Activated CD4-positive, alpha-beta memory T cell treated with anti-CD3 and anti-CD28 coated beads for 36 hours (primary cell): ENCODE measurements at regions not wholly inside any gene's neighbourhood (a gene's known extent, or its start where the extent isn't known, plus 50 kb on each side); places are given as distances from the start of the nearest gene placed in this dataset.

Source experiments
- CTCF ChIA-PET: fragments of 350-600 bp; sonication (Branson Sonifier 250); formaldehyde crosslinking; loops from one replicate; lab custom pipeline; 2021; ENCODE audit warnings: antibody characterized with exemption, inconsistent platforms; lab: Charles Lee
- POLR2A ChIA-PET: fragments of 350-600 bp; sonication (Branson Sonifier 250); formaldehyde crosslinking; loops from one replicate; lab custom pipeline; 2021; ENCODE audit warnings: antibody characterized with exemption; lab: Charles Lee
- DNase-seq: peaks from one replicate; pipeline ENCODE4 v3.0.0-alpha.2; 2020
- H3K27ac Mint-ChIP-seq: one replicate; pipeline ENCODE4 v1.8.0; 2021; ENCODE audit warnings: mixed read lengths
- H3K27me3 Mint-ChIP-seq: one replicate; pipeline ENCODE4 v1.8.0; 2021; ENCODE audit warnings: mixed read lengths
- H3K36me3 Mint-ChIP-seq: one replicate; pipeline ENCODE4 v1.8.0; 2021; ENCODE audit warnings: mixed read lengths
- H3K4me1 Mint-ChIP-seq: one replicate; pipeline ENCODE4 v1.8.0; 2021; ENCODE audit warnings: low read depth, mixed read lengths
- H3K4me3 Mint-ChIP-seq: one replicate; pipeline ENCODE4 v1.8.0; 2021; ENCODE audit warnings: mild to moderate bottlenecking, mixed read lengths
- H3K9me3 Mint-ChIP-seq: one replicate; pipeline ENCODE4 v1.8.0; 2021; ENCODE audit warnings: mixed read lengths
- intact Hi-C: fragments of 100-400 bp; cut with micrococcal nuclease; formaldehyde crosslinking; loops from one replicate; pipeline ENCODE4 v1.15.1; 2023

DNA sequence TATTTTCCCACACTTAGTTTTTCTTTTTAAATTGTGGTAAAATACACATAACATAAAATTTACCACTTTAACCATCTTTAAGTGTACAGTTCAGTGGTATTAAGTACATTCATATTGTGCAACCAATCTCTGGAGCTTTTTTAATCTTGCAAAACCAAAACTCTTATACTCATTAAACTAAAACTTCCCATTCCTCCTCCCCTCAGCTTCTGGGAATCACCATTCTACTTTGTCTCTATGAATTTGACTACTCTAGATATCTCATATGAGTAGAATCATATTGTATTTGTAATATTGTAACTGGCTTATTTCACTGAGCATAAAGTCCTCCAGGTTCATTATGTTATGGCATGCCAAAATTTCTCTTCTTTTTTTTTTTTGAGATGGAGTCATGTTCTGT lies 86.4 kb upstream of the JAZF1 start:
- H3K4me3 Mint-ChIP-seq: no peak overlapping the region
- DNase-seq: no peak
- peaks cover 7% of the 10 kb centered on the region for H3K4me1 Mint-ChIP-seq
- intact Hi-C loops: no loop called here
- no peaks in the 10 kb centered on the region for H3K36me3 Mint-ChIP-seq
- H3K27me3 Mint-ChIP-seq: peaks cover 53% of the 10 kb centered on the region
- H3K27ac Mint-ChIP-seq: no peak overlapping the region
- H3K9me3 Mint-ChIP-seq: no peaks in the 10 kb centered on the region
- CTCF ChIA-PET: no interaction called here
- POLR2A ChIA-PET: interaction anchor here (0.6 kb wide), 1 partner anchor 1304 kb away, joined by 3 read pairs; no protein-coding TSS in a partner anchor

DNA sequence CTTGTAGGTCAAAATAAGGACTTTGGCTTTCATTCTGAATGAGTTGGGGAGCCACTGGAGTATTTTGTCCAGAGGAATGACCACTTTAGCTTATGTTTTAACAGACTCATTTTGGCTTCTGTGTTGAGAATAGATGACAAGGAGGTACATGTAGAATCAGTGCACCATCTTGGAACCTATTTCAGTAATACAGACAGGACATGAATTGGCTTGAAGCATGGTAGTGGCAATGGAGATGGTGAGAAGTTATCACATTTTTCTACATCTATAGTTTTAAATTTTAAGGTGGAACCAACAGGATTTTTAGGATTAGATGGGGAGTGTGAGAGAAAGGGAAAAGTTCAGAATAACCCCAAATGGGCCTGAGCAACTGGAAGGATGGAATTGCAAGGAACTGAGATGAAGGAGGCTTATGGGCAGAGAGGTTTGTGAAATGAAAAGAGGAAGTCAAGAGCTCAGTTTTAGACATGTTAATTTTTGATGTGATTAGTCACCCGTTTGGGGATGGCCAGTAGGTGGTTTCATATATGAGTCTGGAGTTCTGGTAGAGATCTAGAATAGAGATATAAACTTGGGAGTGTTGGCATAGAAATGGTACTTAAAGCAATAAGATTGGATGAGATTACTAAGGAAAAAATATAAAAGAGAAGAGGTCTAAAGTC lies 89.2 kb upstream of the JAZF1 start:
- CTCF ChIA-PET: no interaction called here
- peaks cover 3% of the 10 kb centered on the region for H3K36me3 Mint-ChIP-seq
- H3K27me3 Mint-ChIP-seq: peaks cover 42% of the 10 kb centered on the region
- no peak for DNase-seq
- no peak overlapping the region for H3K4me3 Mint-ChIP-seq
- no peak overlapping the region for H3K27ac Mint-ChIP-seq
- H3K9me3 Mint-ChIP-seq: peaks cover 6% of the 10 kb centered on the region
- POLR2A ChIA-PET: no interaction called here
- H3K4me1 Mint-ChIP-seq: peaks cover 7% of the 10 kb centered on the region
- intact Hi-C loops: no loop called here

DNA sequence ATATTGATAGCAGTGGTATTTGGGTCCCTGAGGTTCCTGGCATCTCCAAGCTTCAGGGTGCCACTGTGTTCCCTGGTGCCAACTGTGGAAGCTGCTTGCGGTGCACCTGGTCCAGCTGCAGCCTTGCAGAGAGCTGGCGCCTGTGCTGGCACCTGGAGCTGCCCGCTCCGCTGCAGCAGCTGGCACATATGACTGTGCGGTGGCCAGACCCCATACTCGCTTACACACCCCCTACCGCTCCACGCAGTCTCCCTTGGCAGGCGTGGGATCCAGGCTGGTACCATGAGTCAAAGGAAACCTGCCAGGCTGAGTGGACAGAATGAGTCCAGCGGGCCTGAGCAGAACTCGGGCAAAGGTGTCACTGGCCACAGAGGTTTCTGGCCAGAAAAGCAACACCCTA lies 89.9 kb upstream of the JAZF1 start:
- no peak overlapping the region for H3K27ac Mint-ChIP-seq
- peaks cover 3% of the 10 kb centered on the region for H3K36me3 Mint-ChIP-seq
- POLR2A ChIA-PET: no interaction called here
- H3K4me1 Mint-ChIP-seq: peaks cover 7% of the 10 kb centered on the region
- no peak overlapping the region for H3K4me3 Mint-ChIP-seq
- peaks cover 6% of the 10 kb centered on the region for H3K9me3 Mint-ChIP-seq
- no peak for DNase-seq
- intact Hi-C loops: no loop called here
- H3K27me3 Mint-ChIP-seq: peaks cover 39% of the 10 kb centered on the region
- CTCF ChIA-PET: no interaction called here

DNA sequence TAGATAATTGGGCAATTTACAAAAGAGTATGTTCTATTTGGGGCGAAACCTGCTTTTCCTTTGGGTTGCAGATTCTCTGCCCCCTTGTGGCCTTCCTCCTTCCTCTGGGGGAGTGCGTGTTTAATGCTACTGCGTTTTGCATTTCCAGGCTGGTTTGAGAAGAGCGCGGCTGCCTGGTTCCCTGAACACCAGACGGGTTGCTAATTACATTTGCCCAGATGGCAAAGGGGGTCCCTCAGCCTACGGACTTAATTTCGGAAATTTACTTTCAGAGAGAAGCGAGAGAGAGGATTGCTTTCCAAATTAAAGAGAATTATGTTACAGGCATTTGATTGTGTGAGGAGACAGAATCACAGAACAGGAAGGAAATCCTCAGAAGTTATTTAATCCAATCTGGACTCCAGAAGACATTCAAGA lies 91.9 kb upstream of the JAZF1 start:
- peaks cover 3% of the 10 kb centered on the region for H3K36me3 Mint-ChIP-seq
- POLR2A ChIA-PET: no interaction called here
- peaks cover 6% of the 10 kb centered on the region for H3K9me3 Mint-ChIP-seq
- intact Hi-C loops: no loop called here
- peaks cover 42% of the 10 kb centered on the region for H3K27me3 Mint-ChIP-seq
- peak; percentile 23 for DNase-seq
- CTCF ChIA-PET: no interaction called here
- no peak overlapping the region for H3K27ac Mint-ChIP-seq
- peaks cover 7% of the 10 kb centered on the region for H3K4me1 Mint-ChIP-seq
- no peak overlapping the region for H3K4me3 Mint-ChIP-seq

DNA sequence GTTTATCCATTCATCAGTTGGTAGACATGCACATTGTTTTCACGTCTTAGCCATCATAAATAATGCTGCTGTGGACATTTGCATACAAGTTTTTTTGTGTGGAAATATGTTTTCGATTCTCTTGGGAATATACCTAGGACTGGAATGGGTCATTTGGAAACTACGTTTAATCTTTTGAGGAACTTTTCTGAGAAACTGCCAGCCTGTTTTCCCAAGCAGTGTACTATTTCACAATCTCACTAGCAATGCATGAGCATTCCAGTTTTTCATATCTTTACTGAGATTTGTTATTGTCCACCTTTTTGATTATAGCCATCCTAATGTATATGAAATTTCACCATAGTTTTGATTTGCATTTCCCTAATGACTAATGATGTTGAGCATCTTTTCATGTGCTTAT lies 95.7 kb upstream of the JAZF1 start:
- H3K4me1 Mint-ChIP-seq: no peaks in the 10 kb centered on the region
- POLR2A ChIA-PET: no interaction called here
- peaks cover 34% of the 10 kb centered on the region for H3K27me3 Mint-ChIP-seq
- peaks cover 3% of the 10 kb centered on the region for H3K36me3 Mint-ChIP-seq
- intact Hi-C loops: no loop called here
- DNase-seq: no peak
- peaks cover 6% of the 10 kb centered on the region for H3K9me3 Mint-ChIP-seq
- no peak overlapping the region for H3K4me3 Mint-ChIP-seq
- CTCF ChIA-PET: no interaction called here
- no peak overlapping the region for H3K27ac Mint-ChIP-seq

DNA sequence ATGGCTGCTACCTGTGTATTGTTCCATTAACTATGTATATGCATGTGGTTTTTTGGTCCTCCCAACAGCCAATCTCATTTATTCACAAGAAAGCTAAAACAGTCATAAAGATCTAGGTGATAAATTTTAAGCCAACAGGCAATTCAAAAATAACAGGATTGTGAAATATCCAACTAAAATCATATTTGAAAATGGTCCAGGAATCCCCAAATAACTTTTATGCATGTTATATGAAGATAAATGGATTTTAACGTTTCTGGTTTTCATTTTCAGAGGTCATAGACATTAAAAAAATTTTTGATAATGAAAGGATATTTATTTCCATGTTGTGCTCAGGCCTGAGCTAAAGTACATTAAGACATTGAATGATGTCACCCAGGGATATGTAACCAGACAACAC lies 96.8 kb upstream of the JAZF1 start:
- DNase-seq: no peak
- Mint-ChIP-seq H3K36me3 (peaks cover 3% of the 10 kb centered on the region), H3K4me1 (no peaks in the 10 kb centered on the region), H3K9me3 (peaks cover 6% of the 10 kb centered on the region), H3K27ac (no peak overlapping the region), H3K4me3 (no peak overlapping the region), H3K27me3 (peaks cover 33% of the 10 kb centered on the region)
- intact Hi-C loops: no loop called here
- ChIA-PET CTCF (no interaction called here), POLR2A (no interaction called here)

DNA sequence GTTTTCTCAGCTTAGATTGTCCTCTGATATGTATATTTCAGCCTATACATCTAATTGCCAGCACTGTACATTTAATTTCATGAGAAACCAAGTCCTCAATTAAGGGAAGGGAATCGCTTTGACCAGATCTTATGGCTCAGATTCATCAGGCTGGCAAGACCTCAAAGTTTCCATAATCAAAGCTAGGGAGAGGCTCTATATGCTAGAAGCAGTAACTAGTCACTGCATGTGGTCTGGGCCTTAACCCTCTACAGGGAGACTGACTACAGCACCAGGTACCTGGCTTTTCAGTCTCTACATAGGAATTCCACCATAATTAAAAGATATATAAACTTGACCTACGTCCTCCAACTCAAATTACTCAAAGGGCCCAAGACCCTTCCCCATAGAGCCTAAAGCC lies 97.4 kb upstream of the JAZF1 start:
- intact Hi-C loops: no loop called here
- no peak for DNase-seq
- Mint-ChIP-seq H3K36me3 (peaks cover 3% of the 10 kb centered on the region), H3K9me3 (peaks cover 6% of the 10 kb centered on the region), H3K27me3 (peaks cover 32% of the 10 kb centered on the region), H3K4me1 (no peaks in the 10 kb centered on the region), H3K27ac (no peak overlapping the region), H3K4me3 (no peak overlapping the region)
- POLR2A ChIA-PET: no interaction called here
- CTCF ChIA-PET: no interaction called here

DNA sequence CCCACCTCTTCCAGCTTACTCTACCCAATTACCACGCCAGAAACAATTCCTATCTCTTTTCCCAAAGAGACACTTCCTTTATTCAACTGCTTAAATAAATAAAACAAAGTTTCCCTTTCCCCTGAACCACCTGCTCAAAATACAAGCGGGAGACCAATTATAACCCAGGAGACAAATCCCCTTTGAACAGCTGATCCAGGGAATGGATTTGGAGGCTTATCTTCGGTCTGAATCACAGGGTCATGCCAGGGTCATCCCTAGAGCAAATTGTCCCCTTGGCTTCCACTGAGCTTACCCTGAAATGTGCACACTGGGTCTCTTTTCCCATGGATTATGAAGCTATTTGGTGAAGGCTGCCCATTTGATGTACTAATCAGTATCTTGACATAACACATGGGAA lies 99.9 kb upstream of the JAZF1 start:
- Mint-ChIP-seq H3K4me3 (no peak overlapping the region), H3K36me3 (no peaks in the 10 kb centered on the region), H3K4me1 (no peaks in the 10 kb centered on the region), H3K27ac (no peak overlapping the region), H3K27me3 (peaks cover 37% of the 10 kb centered on the region), H3K9me3 (no peaks in the 10 kb centered on the region)
- no peak for DNase-seq
- POLR2A ChIA-PET: no interaction called here
- intact Hi-C loops: no loop called here
- CTCF ChIA-PET: no interaction called here

DNA sequence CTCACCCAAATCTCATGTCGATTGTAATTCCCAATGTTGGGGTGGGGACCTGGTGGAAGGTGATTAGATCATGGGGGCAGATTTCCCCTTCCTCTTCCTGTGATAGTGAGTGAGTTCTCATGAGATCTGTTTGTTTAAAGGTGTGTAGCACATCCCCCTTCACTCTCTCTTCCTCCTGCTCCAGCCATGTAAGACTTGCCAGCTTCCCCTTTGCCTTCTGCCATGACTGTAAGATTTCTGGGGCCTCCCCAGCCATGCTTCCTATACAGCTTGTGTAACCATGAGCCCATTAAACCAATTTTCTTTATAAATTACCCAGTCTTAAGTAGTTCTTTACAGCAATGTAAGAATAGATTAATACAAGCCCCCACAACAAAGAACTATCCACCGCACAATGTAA lies 109.9 kb upstream of the JAZF1 start:
- no peaks in the 10 kb centered on the region for H3K9me3 Mint-ChIP-seq
- intact Hi-C loops: no loop called here
- CTCF ChIA-PET: no interaction called here
- no peak overlapping the region for H3K27ac Mint-ChIP-seq
- H3K36me3 Mint-ChIP-seq: no peaks in the 10 kb centered on the region
- H3K4me3 Mint-ChIP-seq: no peak overlapping the region
- peaks cover 18% of the 10 kb centered on the region for H3K4me1 Mint-ChIP-seq
- no peak for DNase-seq
- POLR2A ChIA-PET: no interaction called here
- peaks cover 38% of the 10 kb centered on the region for H3K27me3 Mint-ChIP-seq

DNA sequence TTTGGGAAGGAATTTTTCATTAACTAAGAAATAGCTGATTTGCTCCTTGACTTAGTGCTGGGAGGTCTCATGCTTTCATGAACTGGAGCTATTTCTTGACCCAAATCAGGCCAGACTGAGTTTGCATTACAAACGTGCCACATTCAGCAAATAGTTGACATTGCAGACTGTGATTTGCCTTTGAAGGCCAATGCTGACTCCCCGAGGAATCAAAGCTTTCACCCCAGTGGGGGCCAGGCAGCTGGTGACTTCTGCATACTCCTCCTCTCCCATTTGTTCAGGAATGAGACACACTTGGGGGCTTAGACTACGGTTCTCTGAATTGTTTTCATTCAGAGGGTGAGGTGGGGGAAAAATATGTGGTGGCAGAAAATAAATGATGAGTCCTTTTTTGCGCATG lies 111.0 kb upstream of the JAZF1 start:
- intact Hi-C loops: no loop called here
- ChIA-PET POLR2A (interaction anchor here (1.7 kb wide), 1 partner anchor 140 kb away, joined by 5 read pairs; no protein-coding TSS in a partner anchor), CTCF (interaction anchor here (0.8 kb wide), 1 partner anchor 198 kb away, joined by 3 read pairs; no protein-coding TSS in a partner anchor)
- no peaks in the 10 kb centered on the region for H3K36me3 Mint-ChIP-seq
- no peak for DNase-seq
- H3K9me3 Mint-ChIP-seq: no peaks in the 10 kb centered on the region
- H3K27ac Mint-ChIP-seq: no peak overlapping the region
- H3K27me3 Mint-ChIP-seq: peaks cover 41% of the 10 kb centered on the region
- H3K4me3 Mint-ChIP-seq: no peak overlapping the region
- peaks cover 18% of the 10 kb centered on the region for H3K4me1 Mint-ChIP-seq

DNA sequence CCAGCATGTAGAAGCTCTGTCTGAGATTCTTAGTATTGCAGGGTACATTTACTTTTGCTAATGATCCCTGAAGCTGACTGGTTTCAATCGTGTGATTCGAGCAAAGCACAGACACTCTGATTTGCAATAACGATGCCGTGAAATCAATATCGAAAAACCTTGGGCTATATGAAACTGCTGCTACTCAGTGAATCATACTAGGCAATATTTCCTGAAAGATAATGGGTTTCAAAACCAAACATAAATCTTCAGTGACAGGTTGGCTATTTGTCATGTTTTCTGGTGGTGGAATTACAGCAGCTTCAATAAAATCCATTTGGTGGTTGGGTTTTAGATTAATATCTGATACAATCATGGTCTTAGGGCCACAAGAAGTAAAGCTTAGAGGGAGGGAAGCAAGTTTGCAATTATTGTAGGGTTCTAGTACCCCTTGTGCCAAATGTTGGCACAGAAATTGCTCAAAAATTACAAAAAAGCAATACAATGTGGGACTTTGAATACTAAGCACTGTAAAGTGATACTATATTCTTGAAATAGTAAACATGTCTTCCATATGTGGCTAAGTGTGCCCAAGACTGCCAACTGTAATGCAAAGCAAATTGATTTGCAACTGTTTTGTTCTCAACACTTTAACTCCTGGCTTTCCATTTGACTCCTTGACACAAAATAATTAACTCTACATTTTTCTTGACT lies 112.4 kb upstream of the JAZF1 start:
- intact Hi-C loops: loop anchor here (1.0 to 2.0 kb wide), 6 partner anchors 37 to 256 kb away; no protein-coding TSS in a partner anchor
- peaks cover 18% of the 10 kb centered on the region for H3K4me1 Mint-ChIP-seq
- ChIA-PET POLR2A (interaction anchor here (1.2 to 1.7 kb wide), 3 partner anchors 37 to 141 kb away, joined by 4 to 5 read pairs (median 5); no protein-coding TSS in a partner anchor), CTCF (interaction anchor here (0.8 kb wide), 1 partner anchor 23 kb away, joined by 3 read pairs; no protein-coding TSS in a partner anchor)
- DNase-seq: peak; percentile 17
- peaks cover 43% of the 10 kb centered on the region for H3K27me3 Mint-ChIP-seq
- H3K9me3 Mint-ChIP-seq: no peaks in the 10 kb centered on the region
- H3K27ac Mint-ChIP-seq: no peak overlapping the region
- no peaks in the 10 kb centered on the region for H3K36me3 Mint-ChIP-seq
- no peak overlapping the region for H3K4me3 Mint-ChIP-seq

DNA sequence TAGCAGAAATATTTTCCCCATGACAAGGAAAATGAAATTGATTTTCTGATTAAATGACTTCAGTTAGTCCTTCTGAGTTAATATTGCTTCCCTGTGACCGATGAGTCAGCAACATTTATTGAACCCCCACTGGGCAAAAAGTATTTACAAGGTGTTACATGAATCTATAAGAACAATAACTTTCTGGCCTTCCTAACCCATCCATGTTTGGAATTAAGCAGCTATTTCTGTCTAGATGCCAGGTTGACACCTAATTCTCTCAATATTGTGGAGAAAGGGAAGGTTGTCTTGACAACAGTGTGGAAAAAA lies 112.9 kb upstream of the JAZF1 start:
- H3K4me1 Mint-ChIP-seq: peaks cover 18% of the 10 kb centered on the region
- H3K27me3 Mint-ChIP-seq: peaks cover 40% of the 10 kb centered on the region
- ChIA-PET CTCF (no interaction called here), POLR2A (interaction anchor here (1.2 to 1.7 kb wide), 2 partner anchors 36 to 142 kb away, joined by 4 to 5 read pairs; no protein-coding TSS in a partner anchor)
- no peaks in the 10 kb centered on the region for H3K9me3 Mint-ChIP-seq
- intact Hi-C loops: loop anchor here (1.0 to 2.0 kb wide), 4 partner anchors 37 to 257 kb away; no protein-coding TSS in a partner anchor
- H3K36me3 Mint-ChIP-seq: no peaks in the 10 kb centered on the region
- no peak for DNase-seq
- no peak overlapping the region for H3K27ac Mint-ChIP-seq
- H3K4me3 Mint-ChIP-seq: no peak overlapping the region
